Superior temporal gyrus (tissue), 1 donor: ENCODE measurements at regions not wholly inside any gene's neighbourhood (a gene's known extent, or its start where the extent isn't known, plus 50 kb on each side); places are given as distances from the start of the nearest gene placed in this dataset.

ENCODE experiments used
- DNase-seq: peaks from one replicate; pipeline ENCODE4 v3.0.0-alpha.2; 2016; ENCODE audit errors: extremely low spot score

GRCh38 chr13:74043237-74043636 lies 91.0 kb downstream of the KLF12 start:
- DNase-seq = no peak

DNA sequence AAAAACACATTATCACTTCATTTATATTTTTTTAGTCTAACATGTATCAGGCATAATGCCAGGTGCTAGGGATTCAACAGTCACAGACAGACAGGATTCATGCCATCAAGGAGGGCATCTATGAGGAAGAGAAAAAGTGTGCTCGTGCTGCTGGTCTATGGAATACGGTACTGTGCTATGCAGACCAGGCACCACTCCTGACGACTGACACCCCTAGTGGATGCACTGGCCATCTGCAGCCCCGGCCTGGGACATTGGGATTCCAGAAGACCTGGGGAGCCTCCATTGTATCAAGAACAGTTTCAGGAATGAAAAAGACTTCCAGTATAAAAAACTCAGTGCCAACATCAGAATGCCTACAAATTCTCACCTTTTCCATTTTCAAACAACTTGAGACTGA lies 94.0 kb downstream of the KLF12 start:
- no peak for DNase-seq

DNA sequence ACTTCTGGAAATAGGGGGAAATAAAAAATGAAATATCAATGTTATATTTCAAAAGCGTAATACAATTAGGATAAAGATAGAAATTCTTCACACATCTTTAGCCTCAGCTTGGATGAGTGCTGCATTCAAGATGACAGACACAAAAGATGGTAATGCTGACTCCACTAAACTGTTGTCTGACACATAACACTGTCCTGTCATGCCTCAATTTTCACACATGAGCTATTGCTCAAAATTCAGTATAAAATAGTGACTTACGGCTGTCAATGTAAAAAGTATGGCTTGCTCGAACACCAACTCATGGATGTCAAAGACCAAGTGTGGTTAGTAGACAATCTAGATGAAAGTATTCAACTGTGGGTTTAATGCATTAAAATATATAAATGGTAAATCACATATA lies 94.5 kb downstream of the KLF12 start:
- no peak for DNase-seq

- no peak for DNase-seq
These were observed 95.0 kb downstream of the KLF12 start for GRCh38 chr13:74039154-74039553.

- no peak for DNase-seq
These were observed 96.4 kb downstream of the KLF12 start for GRCh38 chr13:74037762-74038161.

GRCh38 chr13:74036373-74036772 lies 97.8 kb downstream of the KLF12 start:
- DNase-seq = no peak

GRCh38 chr13:74035896-74036295 lies 98.3 kb downstream of the KLF12 start:
- no peak for DNase-seq

DNA sequence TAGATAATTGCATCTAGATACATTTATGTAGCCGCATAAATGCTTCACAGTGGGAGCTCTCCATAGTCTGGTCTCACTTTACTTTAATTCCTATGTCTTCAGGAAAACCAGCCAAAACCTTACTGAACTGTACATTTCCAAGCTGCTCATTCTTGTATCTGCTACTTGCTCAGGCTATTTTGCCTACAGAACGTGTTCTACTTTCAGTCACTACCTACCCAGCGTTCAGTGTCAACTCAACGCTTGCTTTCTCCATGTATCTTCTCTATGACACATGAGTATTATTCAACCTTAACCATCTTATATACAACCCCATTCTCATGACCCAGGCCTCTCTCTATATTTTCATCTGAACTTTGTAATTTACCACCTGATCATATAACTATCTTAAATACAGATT lies 101.9 kb downstream of the KLF12 start:
- no peak for DNase-seq

GRCh38 chr13:74027161-74027779 lies 106.9 kb downstream of the KLF12 start:
- no peak for DNase-seq

GRCh38 chr13:74026753-74027152 lies 107.5 kb downstream of the KLF12 start:
- DNase-seq = no peak

DNA sequence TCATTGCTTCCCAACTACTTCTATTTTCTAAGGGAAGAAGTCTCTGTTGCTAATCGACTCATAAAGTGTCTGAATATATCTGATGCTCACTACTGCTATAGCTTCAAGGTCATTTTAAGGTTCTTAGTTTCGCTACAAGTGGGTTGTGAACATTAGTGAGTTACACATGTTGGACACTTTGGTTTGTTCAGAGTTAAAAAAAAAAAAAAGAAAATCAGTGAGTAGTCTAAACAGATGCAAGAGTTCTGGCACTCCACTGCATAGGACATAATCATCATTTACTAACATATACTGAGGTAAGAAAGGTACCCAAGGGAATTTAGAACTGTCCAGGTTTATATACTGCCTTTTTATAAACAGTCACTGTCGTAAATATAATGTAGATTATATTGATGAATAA lies 108.8 kb downstream of the KLF12 start:
- no peak for DNase-seq

- no peak for DNase-seq
These were observed 109.3 kb downstream of the KLF12 start for GRCh38 chr13:74024856-74025255.

DNA sequence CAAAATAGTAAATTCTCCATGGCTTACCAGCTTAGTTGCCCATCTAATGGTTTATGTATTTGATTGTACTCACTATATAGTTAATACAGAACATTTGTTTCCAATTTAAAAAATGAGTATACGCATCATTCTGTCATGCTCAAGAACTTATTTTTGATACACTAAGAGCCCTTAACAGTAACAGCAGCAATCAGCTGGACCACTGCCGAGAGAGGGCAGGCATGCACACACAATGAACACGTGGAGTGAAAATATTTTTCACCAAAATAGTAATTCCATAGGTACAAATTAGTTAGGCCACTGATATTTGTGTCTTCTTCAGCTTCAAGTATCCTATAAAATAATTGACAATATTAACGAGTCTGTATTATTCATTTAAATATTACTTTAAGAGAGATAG lies 109.9 kb downstream of the KLF12 start:
- DNase-seq = no peak

- DNase-seq = no peak
These were observed 110.7 kb downstream of the KLF12 start for GRCh38 chr13:74023484-74023883.

GRCh38 chr13:74021505-74021904 lies 112.7 kb downstream of the KLF12 start:
- no peak for DNase-seq

DNA sequence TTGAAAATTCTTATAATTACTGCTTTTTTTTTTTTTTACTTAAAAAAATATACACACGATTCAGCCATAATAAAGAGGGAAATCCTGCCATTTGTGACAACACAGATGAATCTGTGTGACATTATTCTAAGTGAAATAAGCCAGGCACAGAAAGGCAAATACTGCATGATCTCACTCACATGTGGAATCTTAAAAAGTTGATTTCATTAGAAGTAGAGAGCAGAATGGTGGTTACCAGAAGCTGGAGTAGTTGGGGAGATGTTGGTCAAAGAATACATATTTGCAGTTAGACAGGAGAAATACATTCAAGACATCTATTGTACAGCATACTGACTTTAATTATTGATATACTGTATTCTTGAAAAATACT lies 116.2 kb downstream of the KLF12 start:
- no peak for DNase-seq

GRCh38 chr13:74017301-74018061 lies 116.7 kb downstream of the KLF12 start:
- DNase-seq = no peak

GRCh38 chr13:74015137-74015536 lies 119.1 kb downstream of the KLF12 start:
- DNase-seq = no peak

DNA sequence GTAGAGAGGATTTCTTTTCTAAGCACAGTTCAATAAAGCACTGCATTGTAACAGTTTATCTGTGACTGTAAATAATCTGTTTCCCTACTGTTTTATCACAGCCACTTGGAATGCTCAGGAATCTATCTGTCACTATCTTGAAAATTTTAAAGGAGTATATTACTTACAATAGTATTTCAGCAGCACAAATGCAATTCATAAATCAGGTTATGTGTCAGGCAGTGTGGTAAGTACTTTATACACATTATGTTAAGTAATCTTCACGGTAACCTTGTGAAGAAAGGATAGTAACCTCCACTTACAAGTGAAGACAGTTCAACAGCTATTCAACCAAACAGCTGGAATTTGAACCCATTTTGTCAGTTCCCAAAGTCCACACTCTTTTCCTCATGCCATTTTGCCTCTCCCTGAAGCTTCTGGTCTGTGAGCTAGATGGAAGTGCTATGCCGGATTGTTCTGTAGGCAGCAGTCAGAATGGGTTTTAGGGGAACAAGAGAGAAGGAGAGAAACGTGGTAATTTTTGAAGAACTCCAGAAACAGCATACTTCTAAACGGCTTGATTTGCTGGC lies 125.0 kb downstream of the KLF12 start:
- DNase-seq = no peak

DNA sequence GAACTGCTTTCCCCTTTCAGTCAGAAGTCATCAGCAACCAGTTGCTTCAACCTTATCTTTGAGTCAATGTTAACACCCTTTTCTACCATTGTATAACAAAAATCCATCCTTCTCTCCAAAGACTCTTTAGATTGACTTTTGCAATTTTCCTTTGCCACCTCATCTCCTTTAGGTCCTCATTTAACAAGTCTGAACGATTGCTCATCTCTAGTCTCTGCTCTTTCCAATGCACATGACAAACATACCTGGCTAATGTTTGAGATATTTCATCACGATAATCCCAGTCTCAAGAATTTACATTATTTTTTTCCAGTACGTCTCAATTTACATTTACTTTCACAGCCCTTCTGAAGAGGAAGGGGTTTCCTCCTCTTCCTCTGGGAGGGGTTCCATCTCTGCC lies 127.5 kb downstream of the KLF12 start:
- DNase-seq = no peak

DNA sequence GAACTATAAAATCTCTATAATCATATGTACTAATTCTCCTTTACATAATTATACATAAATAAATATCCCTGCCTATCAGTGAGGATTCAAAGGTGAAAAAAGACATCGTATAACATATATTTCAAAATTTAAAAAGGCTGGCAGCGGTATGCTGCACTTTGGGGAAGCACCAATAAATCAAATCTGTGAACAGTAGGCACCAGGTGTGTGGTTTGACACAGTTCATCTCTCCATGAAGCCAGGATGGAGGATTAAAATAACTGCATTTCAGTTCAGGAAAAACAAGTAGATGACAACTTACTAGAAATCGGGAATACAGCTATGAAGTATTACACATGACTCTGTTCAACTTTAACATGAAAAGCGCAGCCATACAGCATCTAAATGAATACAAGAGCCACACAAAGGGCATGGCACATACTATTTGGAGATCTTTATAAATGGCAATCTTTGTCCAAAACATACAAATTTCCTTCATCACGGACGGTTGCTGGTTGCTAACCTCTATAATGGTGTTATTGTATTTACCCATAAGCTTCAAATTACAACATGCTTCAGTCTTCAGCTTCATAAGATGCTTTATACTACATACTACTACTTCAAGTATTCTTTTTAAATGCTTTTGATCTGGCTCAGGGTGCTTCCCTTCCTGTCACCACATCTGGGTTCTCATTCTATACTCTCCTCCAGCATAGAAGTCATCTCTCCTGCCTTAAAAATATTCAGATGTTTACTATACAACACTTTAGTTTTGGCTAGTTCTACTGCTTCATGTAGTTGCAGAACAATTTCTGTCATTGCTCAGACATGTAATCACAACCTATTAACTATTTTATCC lies 128.7 kb downstream of the KLF12 start:
- no peak for DNase-seq

GRCh38 chr13:74004109-74004508 lies 130.1 kb downstream of the KLF12 start:
- DNase-seq = no peak

DNA sequence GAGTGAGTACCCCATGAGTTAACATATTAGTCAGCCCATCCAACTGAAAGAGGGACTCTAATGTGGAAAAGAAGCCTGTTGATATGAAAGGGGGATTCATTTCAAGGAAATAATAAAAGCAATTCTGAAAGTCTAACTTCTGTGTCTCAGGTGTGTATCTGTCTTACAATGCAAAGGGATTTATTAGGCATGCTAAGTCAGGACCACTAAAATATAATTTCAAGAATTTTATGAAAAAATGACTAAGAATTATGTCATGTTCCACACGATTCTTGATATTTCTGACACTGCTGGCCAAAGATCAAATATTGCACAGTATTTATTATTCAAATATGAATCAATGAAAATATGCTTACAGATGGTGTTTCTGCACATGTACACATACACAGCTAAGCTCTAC lies 130.8 kb downstream of the KLF12 start:
- no peak for DNase-seq
